ENCODE measurements at regions not wholly inside any gene's neighbourhood (a gene's known extent, or its start where the extent isn't known, plus 50 kb on each side); places are given as distances from the start of the nearest gene placed in this dataset.

DNA sequence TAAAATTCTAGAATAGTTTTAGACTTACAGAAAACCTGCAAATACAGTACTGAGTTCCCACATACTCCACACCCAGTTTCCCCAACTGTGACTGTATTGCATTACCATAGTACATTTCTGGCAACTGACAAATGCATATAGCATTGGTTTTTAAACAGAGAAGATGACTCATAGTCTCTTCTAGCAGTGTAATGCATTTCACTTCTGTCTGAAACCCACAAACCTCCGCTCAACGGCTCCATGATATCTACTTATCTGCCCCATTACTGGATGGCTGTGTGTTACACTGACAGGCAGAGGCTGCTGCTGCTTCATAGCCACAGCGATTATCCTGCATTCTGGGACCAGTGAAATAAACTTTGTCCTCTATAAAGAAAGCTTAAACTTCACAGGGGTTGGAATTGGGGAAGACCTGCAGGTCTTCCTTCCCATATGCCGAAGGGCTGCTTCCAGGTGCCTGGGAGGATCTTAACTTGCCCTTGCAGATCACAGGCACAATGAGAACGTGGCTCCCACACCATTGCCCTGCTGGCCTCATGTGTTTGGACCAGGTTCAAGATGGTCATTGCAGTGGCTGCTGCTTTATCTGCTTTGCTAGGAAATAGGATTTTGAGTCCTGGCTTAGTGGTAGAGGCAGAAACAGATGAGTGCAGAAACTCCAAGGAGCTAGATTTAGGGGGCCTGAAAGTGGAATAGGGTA lies 742.6 kb upstream of the HS6ST1 start:
- no peak for DNase-seq

GRCh38 chr2:129061769-129062121 lies 743.1 kb upstream of the HS6ST1 start:
- no peak for DNase-seq

DNA sequence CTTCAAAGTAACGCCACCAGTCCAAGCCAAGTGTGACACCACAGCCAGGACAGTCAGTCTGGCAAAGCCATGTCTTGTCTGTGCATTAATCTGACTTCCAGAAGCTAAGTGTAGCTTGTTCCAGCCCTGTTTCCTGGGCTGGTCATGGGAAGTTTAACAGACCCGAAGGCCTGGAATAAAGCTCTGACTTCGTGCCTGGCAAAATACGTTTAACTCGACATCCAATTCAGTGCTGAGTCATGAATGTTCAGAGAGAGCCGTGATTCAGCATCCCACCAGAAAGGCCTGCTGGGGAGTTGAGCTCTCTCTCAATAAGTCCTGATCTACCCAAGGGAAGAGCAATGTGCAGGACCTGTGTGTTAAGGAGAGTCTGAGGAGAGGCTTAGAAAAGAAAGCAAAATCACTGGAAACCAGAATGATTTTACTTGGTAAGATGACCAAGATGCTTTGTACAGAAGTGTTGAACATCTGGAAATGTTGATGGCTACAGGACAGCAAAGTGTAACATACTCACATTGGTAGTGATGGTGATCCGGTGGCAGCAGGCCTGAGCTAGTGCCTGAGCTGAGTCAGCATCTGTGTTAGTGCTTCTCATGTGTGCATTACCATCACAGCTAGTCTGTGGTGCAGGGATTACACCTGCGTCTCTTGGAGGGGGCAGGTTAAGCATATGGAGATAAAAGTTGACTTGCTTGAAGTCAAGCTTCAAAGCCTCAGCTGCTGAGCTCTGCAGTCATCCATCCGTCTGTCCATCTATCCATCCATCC lies 743.7 kb upstream of the HS6ST1 start:
- DNase-seq = no peak

DNA sequence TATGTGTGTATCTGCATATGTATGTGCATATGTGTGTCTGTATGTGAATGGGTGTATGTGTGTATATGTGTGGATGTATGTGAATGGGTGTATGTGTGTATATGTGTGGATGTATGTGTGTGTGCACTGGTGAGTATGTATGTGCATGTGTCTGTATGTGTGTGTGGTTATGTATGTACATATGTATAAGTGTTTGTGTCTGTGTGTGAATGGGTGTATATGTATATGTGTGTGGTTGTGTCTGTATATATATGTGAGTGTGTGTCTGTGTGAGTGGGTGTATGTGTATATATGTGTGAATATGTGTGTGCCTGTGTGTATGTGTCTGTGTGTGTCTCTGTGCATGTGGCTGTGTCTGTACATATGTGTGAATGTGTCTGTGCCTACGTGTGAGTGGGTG lies 748.4 kb upstream of the HS6ST1 start:
- DNase-seq = no peak

GRCh38 chr2:129067953-129068352 lies 749.3 kb upstream of the HS6ST1 start:
- no peak for DNase-seq

- DNase-seq = no peak
Observed at GRCh38 chr2:129068543-129068942, 749.9 kb upstream of the HS6ST1 start.

- no peak for DNase-seq
Observed at GRCh38 chr2:129069875-129070594, 751.4 kb upstream of the HS6ST1 start.

DNA sequence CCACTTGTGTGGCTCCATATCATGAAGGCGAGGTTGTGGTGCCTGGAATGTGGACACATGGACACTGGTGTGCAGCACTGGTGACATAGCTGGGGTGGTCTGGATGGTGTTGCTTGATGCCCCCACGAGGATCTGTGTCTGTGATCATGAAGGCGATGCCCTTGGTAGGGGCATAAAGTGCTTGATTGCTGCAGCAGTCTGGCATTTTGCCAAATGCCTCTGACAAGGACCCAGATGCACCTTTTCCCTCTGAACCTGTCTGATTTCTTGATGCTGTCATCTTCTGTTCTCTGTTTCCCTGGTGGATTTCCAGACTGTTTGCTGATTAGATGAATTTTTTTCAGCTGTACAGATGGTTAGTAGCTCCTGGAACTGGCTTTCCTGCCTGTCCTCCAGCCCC lies 752.0 kb upstream of the HS6ST1 start:
- no peak for DNase-seq

DNA sequence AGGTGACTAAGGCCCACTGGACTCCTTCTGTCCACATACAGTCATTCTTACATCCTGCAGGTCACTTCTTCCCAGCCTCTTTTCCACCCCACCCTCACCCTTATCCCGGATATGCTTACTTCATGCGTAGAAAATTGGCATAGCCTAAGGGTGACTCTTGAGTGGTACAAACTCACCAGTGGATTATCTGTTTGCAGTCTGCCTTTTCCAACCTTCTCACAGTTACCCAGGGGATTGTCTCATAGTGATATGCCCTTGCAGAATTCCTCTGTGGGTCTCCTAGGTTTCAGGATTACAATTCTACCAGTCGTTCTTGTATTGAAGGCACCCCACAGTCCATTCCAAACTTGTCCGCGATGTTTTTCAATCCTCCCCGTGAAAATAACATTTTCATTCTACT lies 752.9 kb upstream of the HS6ST1 start:
- DNase-seq = no peak

GRCh38 chr2:129074298-129074920 lies 755.7 kb upstream of the HS6ST1 start:
- no peak for DNase-seq

DNA sequence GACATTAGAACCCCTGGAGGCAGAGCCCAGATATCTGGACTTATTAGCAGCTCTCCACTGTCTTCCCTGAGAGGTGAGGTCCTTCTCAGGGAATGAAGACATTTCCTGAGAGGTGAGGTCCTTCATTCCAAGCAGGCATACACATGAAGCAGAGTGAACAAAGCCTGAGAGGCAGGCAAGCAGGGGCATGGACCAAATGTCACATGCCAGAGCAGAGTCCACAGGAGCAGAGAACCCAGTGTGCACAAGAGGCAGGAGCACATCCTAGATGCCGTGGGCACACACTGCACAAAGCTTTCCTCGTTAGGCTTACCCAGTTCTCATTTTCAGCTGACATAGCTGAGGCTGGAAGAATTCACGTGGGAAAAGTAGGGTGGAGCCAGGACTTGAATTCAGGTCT lies 759.9 kb upstream of the HS6ST1 start:
- no peak for DNase-seq

DNA sequence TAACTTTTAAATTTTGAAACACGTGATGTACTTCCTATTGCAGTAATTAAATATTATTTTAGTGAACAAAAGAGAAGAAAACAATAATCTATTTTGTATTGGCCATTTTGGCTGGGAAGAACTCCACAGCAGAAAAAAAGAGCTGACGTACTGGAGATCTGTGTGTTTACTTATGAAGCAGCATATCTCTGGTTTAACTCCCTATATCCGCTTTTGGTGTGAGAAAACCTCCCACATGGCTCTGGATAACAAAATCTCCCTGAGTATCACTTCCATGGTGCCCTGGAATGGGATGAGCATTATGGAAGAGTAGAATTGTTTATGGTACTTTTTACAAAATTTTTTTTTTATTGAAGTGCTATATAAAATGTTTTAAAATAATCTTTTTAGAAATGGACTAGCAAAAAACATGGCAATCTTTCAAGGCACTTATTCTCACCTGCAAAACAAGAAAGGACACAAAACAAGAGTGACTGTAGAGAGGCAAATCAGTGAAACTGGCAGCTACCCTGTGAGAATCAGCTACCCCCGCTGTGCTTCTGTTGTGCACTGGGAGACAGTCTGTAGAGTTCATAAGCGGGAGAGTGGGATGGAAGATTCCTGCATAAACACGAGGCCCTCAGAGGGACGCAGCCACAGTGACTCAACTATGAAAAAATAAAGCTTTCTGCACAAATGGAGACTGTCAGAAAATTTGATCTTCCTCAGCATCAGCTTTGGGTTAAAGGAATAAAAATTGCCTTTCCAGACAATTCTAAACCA lies 762.2 kb upstream of the HS6ST1 start:
- DNase-seq = no peak

DNA sequence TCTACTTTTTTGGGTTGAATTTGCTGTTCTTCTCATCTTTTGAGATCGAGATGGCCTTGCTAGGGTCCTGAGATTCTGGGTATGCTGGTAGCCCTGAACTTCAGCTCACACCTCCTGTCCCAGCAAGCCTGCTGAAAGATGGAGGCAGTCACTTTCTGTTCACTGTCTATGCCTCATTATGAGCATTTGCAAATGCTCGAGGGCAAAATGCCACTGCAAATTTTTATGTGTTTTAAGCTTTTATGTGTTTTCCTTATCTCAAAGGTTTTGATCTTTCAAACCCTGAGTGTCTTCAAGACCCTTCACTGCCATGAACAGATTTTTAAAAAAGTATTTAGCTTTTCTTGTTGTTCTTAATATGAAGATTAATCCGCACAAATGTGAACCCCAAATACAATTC lies 766.7 kb upstream of the HS6ST1 start:
- no peak for DNase-seq

DNA sequence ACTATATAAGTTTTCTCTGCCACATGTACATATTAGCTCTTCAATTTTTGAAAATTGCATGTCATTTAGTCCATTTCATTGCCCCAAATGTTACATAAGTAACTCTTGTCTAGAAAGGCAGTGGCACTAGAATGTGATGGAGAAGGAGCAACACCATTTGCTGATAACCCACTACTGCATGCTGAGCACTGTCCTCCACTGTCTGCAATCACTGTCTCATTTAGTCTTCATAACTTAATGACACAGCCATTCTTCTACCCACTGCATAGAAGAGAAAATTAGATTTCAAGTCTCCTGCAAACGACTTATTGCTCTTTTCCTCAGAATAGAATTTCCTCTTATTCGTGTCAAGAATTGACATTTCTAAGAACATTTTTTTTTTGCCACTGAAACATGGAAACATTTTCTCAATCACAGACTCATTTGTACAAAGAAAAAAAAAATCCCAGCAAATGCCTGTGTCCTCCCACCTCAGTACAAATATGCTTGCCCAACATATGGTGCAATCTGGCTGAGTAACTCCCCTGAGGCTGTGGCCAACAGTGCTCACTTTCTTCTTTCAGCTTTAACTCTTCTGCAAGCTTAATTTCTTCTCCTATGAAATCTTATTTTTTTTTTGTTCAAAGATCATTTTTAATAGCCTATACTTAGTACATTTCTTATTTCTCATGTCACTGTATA lies 768.6 kb upstream of the HS6ST1 start:
- no peak for DNase-seq

DNA sequence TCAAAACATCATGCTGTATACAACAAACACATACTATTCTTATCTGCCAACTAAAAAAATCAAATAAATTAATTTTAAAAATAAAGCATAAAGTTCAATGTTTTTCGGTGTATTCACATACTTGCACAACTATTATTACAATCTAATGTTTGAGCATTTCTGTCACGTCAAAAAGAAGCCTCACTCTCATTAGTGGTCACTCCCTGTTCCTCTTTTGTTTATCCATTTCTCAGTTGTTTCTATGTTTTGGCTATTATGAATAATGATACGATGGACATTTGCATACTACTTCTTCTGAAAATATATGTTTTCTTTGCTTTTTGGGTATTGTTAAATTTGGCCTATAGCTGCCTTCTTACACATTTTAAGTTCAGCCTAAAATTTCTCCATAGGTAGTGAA lies 773.0 kb upstream of the HS6ST1 start:
- DNase-seq = no peak

DNA sequence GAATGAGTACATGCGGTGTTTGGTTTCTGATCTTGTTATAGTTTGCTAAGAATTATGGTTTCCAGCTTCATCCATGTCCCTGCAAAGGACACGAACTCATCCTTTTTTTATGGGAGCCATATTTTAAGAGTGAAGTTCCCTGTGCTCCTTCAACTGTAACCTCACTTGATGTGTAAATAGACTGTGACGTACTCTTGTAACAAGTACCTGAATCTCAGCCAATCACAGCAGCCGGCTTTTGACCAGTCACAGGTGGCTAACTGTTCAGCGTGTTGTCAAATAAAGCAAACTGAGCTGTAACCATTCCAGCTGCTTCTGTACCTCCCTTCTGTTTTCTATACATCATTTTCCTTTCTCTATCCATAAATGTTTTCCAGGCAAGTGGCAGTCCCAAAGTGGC lies 774.3 kb upstream of the HS6ST1 start:
- no peak for DNase-seq

- no peak for DNase-seq
Observed at GRCh38 chr2:129101186-129101585, 782.5 kb upstream of the HS6ST1 start.

DNA sequence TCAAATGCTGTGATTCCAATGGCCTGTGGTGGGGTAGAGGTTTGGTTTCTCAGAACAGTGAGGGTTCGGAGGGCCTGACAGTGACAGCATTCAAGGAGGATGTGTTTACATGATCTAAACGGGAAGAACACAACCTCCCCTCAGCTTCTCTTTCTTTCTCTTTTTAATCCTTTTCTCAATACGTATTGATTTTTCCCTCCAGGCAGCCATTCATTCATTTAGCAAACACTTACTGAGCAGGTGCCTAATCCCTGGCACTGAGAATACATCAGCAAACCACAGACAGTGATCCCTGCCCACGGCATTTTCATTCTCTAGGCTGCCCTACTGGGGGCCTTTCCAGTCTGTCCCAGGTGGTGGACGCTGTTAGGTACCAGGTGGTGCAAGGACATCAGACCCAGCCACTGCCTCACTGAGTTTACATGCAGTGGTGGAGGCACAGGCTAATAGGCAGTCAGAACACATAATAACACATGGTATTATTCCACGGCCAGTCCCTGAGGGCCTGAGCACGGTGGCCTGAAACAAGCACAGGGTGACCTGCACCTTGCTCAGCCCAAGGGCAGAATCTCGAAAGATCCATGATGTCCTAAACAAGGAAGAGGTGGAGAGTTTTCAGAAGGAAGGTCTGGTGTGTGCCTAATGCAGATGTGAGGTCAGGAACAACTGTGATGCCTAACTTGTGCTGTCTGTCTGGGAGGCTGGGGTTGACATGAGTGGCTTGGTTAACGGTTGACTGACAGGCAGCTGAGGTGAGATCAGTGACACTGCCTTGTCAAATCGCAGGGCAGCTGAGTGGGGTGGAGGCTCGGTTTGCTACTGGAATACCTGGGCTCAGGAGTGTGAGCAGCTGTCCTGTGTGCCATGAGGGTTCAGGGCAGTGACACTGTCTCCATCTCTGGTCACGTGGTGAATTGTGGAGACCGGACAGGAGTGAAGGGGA lies 785.5 kb upstream of the HS6ST1 start:
- no peak for DNase-seq

- DNase-seq = no peak
Observed at GRCh38 chr2:129112181-129112580, 793.5 kb upstream of the HS6ST1 start.

- no peak for DNase-seq
Observed at GRCh38 chr2:129113776-129114175, 795.1 kb upstream of the HS6ST1 start.

DNA sequence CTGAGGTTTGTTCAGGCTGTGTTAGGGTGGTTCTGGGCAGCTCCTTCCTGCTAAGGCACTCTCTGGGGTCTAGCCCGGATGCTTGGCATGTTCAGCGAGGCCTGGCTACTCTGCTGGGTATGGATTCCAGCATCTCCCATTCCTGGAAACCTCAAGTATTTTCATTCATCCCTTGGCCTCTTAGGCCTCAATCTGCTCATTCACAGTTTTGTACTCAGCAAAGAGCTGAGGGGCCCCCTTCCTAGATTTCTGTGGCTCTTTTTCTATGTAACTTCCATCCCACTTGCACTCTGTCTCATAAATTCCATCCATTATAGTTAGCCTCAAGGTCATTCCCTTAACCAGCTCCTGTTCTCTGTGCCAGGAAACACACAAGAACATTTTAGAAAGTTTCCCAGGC lies 798.8 kb upstream of the HS6ST1 start:
- DNase-seq = no peak

Measured in EL (cell line).